Nephron progenitor cell (in vitro differentiated cells): ENCODE measurements at regions not wholly inside any gene's neighbourhood (a gene's known extent, or its start where the extent isn't known, plus 50 kb on each side); places are given as distances from the start of the nearest gene placed in this dataset.

Experiments
- DNase-seq: peaks from one replicate; pipeline ENCODE4 v3.0.0; 2021
- H3K27ac Mint-ChIP-seq: 2 replicates; pipeline ENCODE4 v1.8.0; 2021; ENCODE audit warnings: mild to moderate bottlenecking, moderate library complexity, mixed read lengths
- H3K27me3 Mint-ChIP-seq: 2 replicates; pipeline ENCODE4 v1.8.0; 2021; ENCODE audit warnings: mild to moderate bottlenecking, low read depth, mixed read lengths; ENCODE audit not compliant: poor library complexity
- H3K36me3 Mint-ChIP-seq: 2 replicates; pipeline ENCODE4 v1.8.0; 2021; ENCODE audit warnings: low read depth, mixed read lengths
- H3K4me1 Mint-ChIP-seq: 2 replicates; pipeline ENCODE4 v1.8.0; 2021; ENCODE audit warnings: mixed read lengths
- H3K4me3 Mint-ChIP-seq: 2 replicates; pipeline ENCODE4 v1.8.0; 2021; ENCODE audit warnings: mild to moderate bottlenecking, moderate library complexity, mixed read lengths
- H3K9me3 Mint-ChIP-seq: 2 replicates; pipeline ENCODE4 v1.8.0; 2021; ENCODE audit warnings: mild to moderate bottlenecking, moderate library complexity, mixed read lengths
- TF ChIP-seq, protein P1 (sequence below): fragments of 200-600 bp; sonication (generic); IDR thresholded peaks from 2 replicates; pipeline ENCODE4 v1.5.0; 2021; ENCODE audit warnings: antibody characterized with exemption

DNA sequence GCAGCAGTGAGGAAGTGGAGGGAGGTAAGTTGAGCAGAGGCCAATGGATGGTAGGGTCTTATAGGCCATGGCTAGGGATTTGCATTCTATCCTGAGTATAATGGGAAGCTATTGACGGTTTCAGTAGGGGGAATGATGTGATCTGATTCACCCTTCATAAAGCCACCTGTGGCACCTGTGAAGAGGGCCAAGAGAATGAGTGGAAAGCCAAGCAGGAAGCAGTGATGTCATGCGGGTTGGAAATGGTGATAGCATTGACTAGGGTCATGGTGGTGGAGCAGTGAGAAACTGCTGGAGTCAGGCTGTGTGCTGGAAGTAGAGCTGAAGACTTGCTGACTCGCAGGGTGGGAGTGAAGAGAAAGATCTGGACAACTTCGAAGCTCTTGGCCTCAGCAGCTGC, 111.7 kb downstream of the MARCHF4 start:
- no peak overlapping the region for H3K27ac Mint-ChIP-seq
- peaks cover 5% of the 10 kb centered on the region for H3K4me1 Mint-ChIP-seq
- no peaks in the 10 kb centered on the region for H3K9me3 Mint-ChIP-seq
- peaks cover 23% of the 10 kb centered on the region for H3K27me3 Mint-ChIP-seq
- TF ChIP-seq, protein P1, sequence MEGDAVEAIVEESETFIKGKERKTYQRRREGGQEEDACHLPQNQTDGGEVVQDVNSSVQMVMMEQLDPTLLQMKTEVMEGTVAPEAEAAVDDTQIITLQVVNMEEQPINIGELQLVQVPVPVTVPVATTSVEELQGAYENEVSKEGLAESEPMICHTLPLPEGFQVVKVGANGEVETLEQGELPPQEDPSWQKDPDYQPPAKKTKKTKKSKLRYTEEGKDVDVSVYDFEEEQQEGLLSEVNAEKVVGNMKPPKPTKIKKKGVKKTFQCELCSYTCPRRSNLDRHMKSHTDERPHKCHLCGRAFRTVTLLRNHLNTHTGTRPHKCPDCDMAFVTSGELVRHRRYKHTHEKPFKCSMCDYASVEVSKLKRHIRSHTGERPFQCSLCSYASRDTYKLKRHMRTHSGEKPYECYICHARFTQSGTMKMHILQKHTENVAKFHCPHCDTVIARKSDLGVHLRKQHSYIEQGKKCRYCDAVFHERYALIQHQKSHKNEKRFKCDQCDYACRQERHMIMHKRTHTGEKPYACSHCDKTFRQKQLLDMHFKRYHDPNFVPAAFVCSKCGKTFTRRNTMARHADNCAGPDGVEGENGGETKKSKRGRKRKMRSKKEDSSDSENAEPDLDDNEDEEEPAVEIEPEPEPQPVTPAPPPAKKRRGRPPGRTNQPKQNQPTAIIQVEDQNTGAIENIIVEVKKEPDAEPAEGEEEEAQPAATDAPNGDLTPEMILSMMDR: no peak
- H3K4me3 Mint-ChIP-seq: no peak overlapping the region
- DNase-seq: no peak
- no peaks in the 10 kb centered on the region for H3K36me3 Mint-ChIP-seq

- H3K9me3 Mint-ChIP-seq: no peaks in the 10 kb centered on the region
These were observed 113.2 kb downstream of the MARCHF4 start for GRCh38 chr2:216259081-216259480.

DNA sequence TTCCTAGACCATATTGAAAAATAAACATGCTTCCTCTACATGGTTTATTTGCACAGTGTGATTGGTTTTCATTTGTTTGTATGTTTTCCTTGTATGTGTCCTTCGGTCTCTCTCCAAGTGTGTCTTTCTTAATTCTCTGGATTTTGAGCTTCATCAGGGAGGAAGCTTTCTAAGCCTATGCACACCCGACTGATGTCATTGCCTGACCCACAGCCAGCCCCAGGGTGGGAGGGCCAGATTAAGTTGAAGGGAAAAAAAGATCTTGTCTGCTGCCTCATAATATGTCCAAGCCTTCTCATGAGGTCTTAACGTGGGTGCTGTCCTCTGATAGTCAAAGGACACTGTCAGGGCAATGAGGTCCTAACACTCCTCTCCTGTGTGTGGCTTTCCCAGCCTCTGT, 115.2 kb downstream of the MARCHF4 start:
- no peak overlapping the region for H3K27ac Mint-ChIP-seq
- DNase-seq: no peak
- peaks cover 5% of the 10 kb centered on the region for H3K4me1 Mint-ChIP-seq
- no peaks in the 10 kb centered on the region for H3K36me3 Mint-ChIP-seq
- peaks cover 21% of the 10 kb centered on the region for H3K27me3 Mint-ChIP-seq
- TF ChIP-seq, protein P1: no peak
- no peaks in the 10 kb centered on the region for H3K9me3 Mint-ChIP-seq
- no peak overlapping the region for H3K4me3 Mint-ChIP-seq

More at GRCh38 chr2:216259081-216259480, 113.2 kb downstream of the MARCHF4 start:
- H3K27ac Mint-ChIP-seq: no peak overlapping the region
- TF ChIP-seq, protein P1: no peak
- no peak for DNase-seq
- H3K4me3 Mint-ChIP-seq: no peak overlapping the region
- H3K27me3 Mint-ChIP-seq: peaks cover 27% of the 10 kb centered on the region
- H3K4me1 Mint-ChIP-seq: peaks cover 5% of the 10 kb centered on the region
- no peaks in the 10 kb centered on the region for H3K36me3 Mint-ChIP-seq
